ENCODE measurements at regions not wholly inside any gene's neighbourhood (a gene's known extent, or its start where the extent isn't known, plus 50 kb on each side); places are given as distances from the start of the nearest gene placed in this dataset.

- intact Hi-C loops (cut with DNase I), result no loop called here
- no peak for DNase-seq
- H3K27me3 ChIP-seq, result no peaks in the 10 kb centered on the region
- H3K36me3 ChIP-seq, result no peaks in the 10 kb centered on the region
- no peaks in the 10 kb centered on the region for H3K9me3 ChIP-seq
- no peak overlapping the region for H3K27ac ChIP-seq
- TF ChIP-seq EP300 (IDR thresholded peaks at IDR 0.05) (no peak), POLR2A (IDR thresholded peaks at IDR 0.05) (no peak), CTCF (IDR thresholded peaks at IDR 0.05) (no peak), POLR2AphosphoS5 (IDR thresholded peaks at IDR 0.05) (no peak)
- 46 to 53% methylated on average over 2 of the region's 2 CpGs for WGBS, 2 donors
- H3K4me1 ChIP-seq, result no peaks in the 10 kb centered on the region
- H3K4me3 ChIP-seq, result no peak overlapping the region
Measured at GRCh38 chr10:108684431-108684830, 1238.9 kb downstream of the XPNPEP1 start.

GRCh38 chr10:108673741-108674140, 1249.6 kb downstream of the XPNPEP1 start:
- TF ChIP-seq POLR2AphosphoS5 (IDR thresholded peaks at IDR 0.05) (no peak), POLR2A (IDR thresholded peaks at IDR 0.05) (no peak), EP300 (IDR thresholded peaks at IDR 0.05) (no peak), CTCF (IDR thresholded peaks at IDR 0.05) (no peak)
- H3K36me3 ChIP-seq, result no peaks in the 10 kb centered on the region
- intact Hi-C loops (cut with DNase I), result no loop called here
- DNase-seq, result no peak
- H3K9me3 ChIP-seq, result no peaks in the 10 kb centered on the region
- H3K27ac ChIP-seq, result no peak overlapping the region
- no peak overlapping the region for H3K4me3 ChIP-seq
- H3K4me1 ChIP-seq, result no peaks in the 10 kb centered on the region
- H3K27me3 ChIP-seq, result no peaks in the 10 kb centered on the region

GRCh38 chr10:108663587-108663986, 1259.7 kb downstream of the XPNPEP1 start:
- H3K36me3 ChIP-seq, result no peaks in the 10 kb centered on the region
- TF ChIP-seq POLR2A (IDR thresholded peaks at IDR 0.05), result no peak
- no peak for TF ChIP-seq EP300 (IDR thresholded peaks at IDR 0.05)
- TF ChIP-seq POLR2AphosphoS5 (IDR thresholded peaks at IDR 0.05), result no peak
- TF ChIP-seq CTCF (IDR thresholded peaks at IDR 0.05), result no peak
- no peak overlapping the region for H3K4me3 ChIP-seq
- 54 to 72% methylated on average over 1 of the region's 1 CpG for WGBS, 2 donors
- intact Hi-C loops (cut with DNase I), result no loop called here
- H3K9me3 ChIP-seq, result no peaks in the 10 kb centered on the region
- no peak for DNase-seq
- H3K4me1 ChIP-seq, result no peaks in the 10 kb centered on the region
- no peak overlapping the region for H3K27ac ChIP-seq
- no peaks in the 10 kb centered on the region for H3K27me3 ChIP-seq

GRCh38 chr10:108662975-108663374, 1260.3 kb downstream of the XPNPEP1 start:
- H3K4me1 ChIP-seq, result no peaks in the 10 kb centered on the region
- WGBS, 2 donors, result 77 to 80% methylated on average over 2 of the region's 2 CpGs
- H3K4me3 ChIP-seq, result no peak overlapping the region
- TF ChIP-seq POLR2A (IDR thresholded peaks at IDR 0.05) (no peak), CTCF (IDR thresholded peaks at IDR 0.05) (no peak), EP300 (IDR thresholded peaks at IDR 0.05) (no peak), POLR2AphosphoS5 (IDR thresholded peaks at IDR 0.05) (no peak)
- H3K9me3 ChIP-seq, result no peaks in the 10 kb centered on the region
- no peak overlapping the region for H3K27ac ChIP-seq
- no peaks in the 10 kb centered on the region for H3K27me3 ChIP-seq
- intact Hi-C loops (cut with DNase I), result no loop called here
- DNase-seq, result no peak
- H3K36me3 ChIP-seq, result no peaks in the 10 kb centered on the region

- intact Hi-C loops (cut with DNase I), result no loop called here
- 90 to 92% methylated on average over 4 of the region's 4 CpGs for WGBS, 2 donors
- TF ChIP-seq POLR2AphosphoS5 (IDR thresholded peaks at IDR 0.05) (no peak), EP300 (IDR thresholded peaks at IDR 0.05) (no peak), POLR2A (IDR thresholded peaks at IDR 0.05) (no peak), CTCF (IDR thresholded peaks at IDR 0.05) (no peak)
Measured at GRCh38 chr10:108655057-108655456, 1268.3 kb downstream of the XPNPEP1 start.

More at GRCh38 chr10:108655057-108655456, 1268.3 kb downstream of the XPNPEP1 start:
- DNase-seq, result no peak
- Histone ChIP-seq H3K9me3 (no peaks in the 10 kb centered on the region), H3K4me3 (no peak overlapping the region), H3K27ac (no peak overlapping the region), H3K4me1 (no peaks in the 10 kb centered on the region), H3K27me3 (no peaks in the 10 kb centered on the region), H3K36me3 (no peaks in the 10 kb centered on the region)
